NT2/D1 (cell line): ENCODE measurements at regions not wholly inside any gene's neighbourhood (a gene's known extent, or its start where the extent isn't known, plus 50 kb on each side); places are given as distances from the start of the nearest gene placed in this dataset.

Experiments used
- SUZ12 ChIP-seq: IDR thresholded peaks from 2 replicates; pipeline ENCODE4 v1.6.1; 2011; ENCODE audit not compliant: insufficient read length, insufficient read depth; ENCODE audit errors: extremely low read depth
- YY1 ChIP-seq: IDR thresholded peaks from 2 replicates; pipeline ENCODE4 v1.6.1; 2011; ENCODE audit not compliant: insufficient read length, insufficient read depth
- ZNF274 ChIP-seq: IDR thresholded peaks from 2 replicates; pipeline ENCODE4 v1.6.1; 2011; ENCODE audit warnings: mild to moderate bottlenecking, low read depth, low read length

GRCh38 chr1:201740086-201740541 is 88.8 kb upstream of the IPO9 start:
- TF ChIP-seq SUZ12 (no peak), YY1 (no peak), ZNF274 (no peak)
